Choroid plexus epithelial cell (primary cell): ENCODE measurements at regions not wholly inside any gene's neighbourhood (a gene's known extent, or its start where the extent isn't known, plus 50 kb on each side); places are given as distances from the start of the nearest gene placed in this dataset.

ENCODE experiments used
- DNase-seq: peaks from one replicate; pipeline ENCODE4 v3.0.0-alpha.2; 2010; ENCODE audit warnings: low read depth
- H3K4me3 ChIP-seq: 2 replicates; pipeline ENCODE4 v1.5.1; 2011; ENCODE audit warnings: low read depth, mild to moderate bottlenecking, control low read depth, low read length, moderate library complexity
- CTCF ChIP-seq: conservative IDR thresholded peaks from 2 replicates; pipeline ENCODE4 v1.5.1; 2011; ENCODE audit warnings: low read depth, mild to moderate bottlenecking, control low read depth, inconsistent platforms, low read length, moderate library complexity

GRCh38 chr1:242856289-242856688 is 331.8 kb upstream of the PLD5 start:
- DNase-seq: no peak
- TF ChIP-seq CTCF: no peak
- H3K4me3 ChIP-seq: no peak overlapping the region

GRCh38 chr1:242854466-242854865 is 330.0 kb upstream of the PLD5 start:
- no peak for TF ChIP-seq CTCF
- no peak for DNase-seq
- H3K4me3 ChIP-seq: no peak overlapping the region

- DNase-seq: peak; percentile 7
- TF ChIP-seq CTCF: no peak
- H3K4me3 ChIP-seq: no peak overlapping the region
Observed at GRCh38 chr1:242847390-242847993, 323.0 kb upstream of the PLD5 start.

GRCh38 chr1:242842094-242842493 is 317.6 kb upstream of the PLD5 start:
- DNase-seq: no peak
- H3K4me3 ChIP-seq: no peak overlapping the region
- no peak for TF ChIP-seq CTCF

- no peak for DNase-seq
- H3K4me3 ChIP-seq: no peak overlapping the region
- TF ChIP-seq CTCF: no peak
Observed at GRCh38 chr1:242839101-242839500, 314.6 kb upstream of the PLD5 start.

GRCh38 chr1:242836423-242836822 is 311.9 kb upstream of the PLD5 start:
- no peak for TF ChIP-seq CTCF
- no peak for DNase-seq
- no peak overlapping the region for H3K4me3 ChIP-seq

- no peak overlapping the region for H3K4me3 ChIP-seq
- no peak for TF ChIP-seq CTCF
- no peak for DNase-seq
Observed at GRCh38 chr1:242828828-242829227, 304.3 kb upstream of the PLD5 start.
